Neural progenitor cell (in vitro differentiated cells): ENCODE measurements at regions not wholly inside any gene's neighbourhood (a gene's known extent, or its start where the extent isn't known, plus 50 kb on each side); places are given as distances from the start of the nearest gene placed in this dataset.

Source experiments
- EZH2 ChIP-seq: fragments of 200-600 bp; sonication (generic); IDR thresholded peaks from 2 replicates; pipeline ENCODE4 v1.6.1; 2017; ENCODE audit warnings: antibody characterized with exemption, mild to moderate bottlenecking, moderate library complexity
- TF ChIP-seq, protein P1 (sequence below): fragments of 200-600 bp; sonication (generic); IDR thresholded peaks from 2 replicates; pipeline ENCODE4 v1.5.1; 2017; ENCODE audit warnings: antibody characterized with exemption, mild to moderate bottlenecking

- TF ChIP-seq, protein P1, sequence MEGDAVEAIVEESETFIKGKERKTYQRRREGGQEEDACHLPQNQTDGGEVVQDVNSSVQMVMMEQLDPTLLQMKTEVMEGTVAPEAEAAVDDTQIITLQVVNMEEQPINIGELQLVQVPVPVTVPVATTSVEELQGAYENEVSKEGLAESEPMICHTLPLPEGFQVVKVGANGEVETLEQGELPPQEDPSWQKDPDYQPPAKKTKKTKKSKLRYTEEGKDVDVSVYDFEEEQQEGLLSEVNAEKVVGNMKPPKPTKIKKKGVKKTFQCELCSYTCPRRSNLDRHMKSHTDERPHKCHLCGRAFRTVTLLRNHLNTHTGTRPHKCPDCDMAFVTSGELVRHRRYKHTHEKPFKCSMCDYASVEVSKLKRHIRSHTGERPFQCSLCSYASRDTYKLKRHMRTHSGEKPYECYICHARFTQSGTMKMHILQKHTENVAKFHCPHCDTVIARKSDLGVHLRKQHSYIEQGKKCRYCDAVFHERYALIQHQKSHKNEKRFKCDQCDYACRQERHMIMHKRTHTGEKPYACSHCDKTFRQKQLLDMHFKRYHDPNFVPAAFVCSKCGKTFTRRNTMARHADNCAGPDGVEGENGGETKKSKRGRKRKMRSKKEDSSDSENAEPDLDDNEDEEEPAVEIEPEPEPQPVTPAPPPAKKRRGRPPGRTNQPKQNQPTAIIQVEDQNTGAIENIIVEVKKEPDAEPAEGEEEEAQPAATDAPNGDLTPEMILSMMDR, result no peak
- TF ChIP-seq EZH2, result no peak
Measured at GRCh38 chr4:115279330-115279729, 165.9 kb upstream of the NDST4 start.
